ENCODE measurements at regions not wholly inside any gene's neighbourhood (a gene's known extent, or its start where the extent isn't known, plus 50 kb on each side); places are given as distances from the start of the nearest gene placed in this dataset.

GRCh38 chr4:128454281-128454871 is 166.8 kb upstream of the PGRMC2 start:
- Histone ChIP-seq H2AFZ (ENCODE audit: low read length) (no peak overlapping the region), H3K27me3 (ENCODE audit: insufficient read depth, low read length) (no peaks in the 10 kb centered on the region), H3K27ac (ENCODE audit: low read depth, low read length) (peak overlapping the region; percentile 86), H3K4me3 (ENCODE audit: insufficient read depth, low read length) (peak overlapping the region; percentile 53), H4K20me1 (ENCODE audit: insufficient read depth, low read length) (no peaks in the 10 kb centered on the region), H3K4me2 (ENCODE audit: insufficient read depth, low read length) (peak overlapping the region; percentile 73), H3K4me1 (ENCODE audit: insufficient read depth, low read length) (peaks cover 48% of the 10 kb centered on the region), H3K9me3 (ENCODE audit: low read depth, low read length) (no peaks in the 10 kb centered on the region), H3K79me2 (ENCODE audit: insufficient read depth, low read length) (no peaks in the 10 kb centered on the region), H3K36me3 (ENCODE audit: insufficient read depth, low read length) (no peaks in the 10 kb centered on the region)
- peak; percentile 95 for DNase-seq (ENCODE audit: insufficient read length, low spot score, missing footprints)
- TF ChIP-seq CTCF (IDR thresholded peaks at IDR 0.05; ENCODE audit: extremely low read depth, low read depth, low read length): peak; percentile 94

GRCh38 chr4:128452415-128452814 is 164.8 kb upstream of the PGRMC2 start:
- H3K4me3 ChIP-seq (ENCODE audit: insufficient read depth, low read length): no peak overlapping the region
- peak overlapping the region; percentile 46 for H3K4me2 ChIP-seq (ENCODE audit: insufficient read depth, low read length)
- no peaks in the 10 kb centered on the region for H3K79me2 ChIP-seq (ENCODE audit: insufficient read depth, low read length)
- no peaks in the 10 kb centered on the region for H3K27me3 ChIP-seq (ENCODE audit: insufficient read depth, low read length)
- no peaks in the 10 kb centered on the region for H4K20me1 ChIP-seq (ENCODE audit: insufficient read depth, low read length)
- DNase-seq (ENCODE audit: insufficient read length, low spot score, missing footprints): peak; percentile 17
- no peaks in the 10 kb centered on the region for H3K36me3 ChIP-seq (ENCODE audit: insufficient read depth, low read length)
- peaks cover 48% of the 10 kb centered on the region for H3K4me1 ChIP-seq (ENCODE audit: insufficient read depth, low read length)
- no peaks in the 10 kb centered on the region for H3K9me3 ChIP-seq (ENCODE audit: low read depth, low read length)
- TF ChIP-seq CTCF (IDR thresholded peaks at IDR 0.05; ENCODE audit: extremely low read depth, low read depth, low read length): no peak
- peak overlapping the region; percentile 72 for H2AFZ ChIP-seq (ENCODE audit: low read length)
- peak overlapping the region; percentile 86 for H3K27ac ChIP-seq (ENCODE audit: low read depth, low read length)

DNA sequence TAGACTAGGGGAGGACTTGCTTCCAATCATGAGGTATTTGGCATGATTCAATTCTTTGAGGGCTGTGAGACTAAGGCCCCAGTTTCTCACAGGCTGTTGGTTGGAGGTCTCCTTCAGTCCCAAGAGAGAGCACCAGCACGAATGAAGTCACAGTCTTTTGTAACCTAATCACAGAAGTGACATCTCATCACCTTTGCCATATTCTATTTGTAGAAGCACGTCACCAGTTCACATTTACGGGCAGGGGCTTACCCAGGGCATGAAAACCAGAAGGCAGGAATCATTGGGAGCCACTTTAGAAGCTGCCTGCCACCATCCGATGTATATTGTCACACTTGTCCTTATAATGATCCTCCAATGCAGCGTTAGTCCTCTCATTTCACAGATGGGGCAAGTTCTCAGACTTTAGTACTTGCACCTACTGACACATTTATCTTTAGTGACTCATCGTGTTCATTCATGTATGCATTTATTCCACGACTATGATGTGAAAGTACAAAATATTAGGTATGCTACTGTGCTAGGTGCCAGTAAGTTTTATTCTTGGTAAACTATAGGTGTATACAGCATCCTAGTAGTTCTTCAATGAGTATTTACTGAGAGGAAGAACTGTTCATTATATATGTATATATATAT is 163.8 kb upstream of the PGRMC2 start:
- Histone ChIP-seq H2AFZ (ENCODE audit: low read length) (no peak overlapping the region), H3K36me3 (ENCODE audit: insufficient read depth, low read length) (no peaks in the 10 kb centered on the region), H3K27me3 (ENCODE audit: insufficient read depth, low read length) (no peaks in the 10 kb centered on the region), H4K20me1 (ENCODE audit: insufficient read depth, low read length) (no peaks in the 10 kb centered on the region), H3K4me2 (ENCODE audit: insufficient read depth, low read length) (no peak overlapping the region), H3K4me3 (ENCODE audit: insufficient read depth, low read length) (no peak overlapping the region), H3K9me3 (ENCODE audit: low read depth, low read length) (no peaks in the 10 kb centered on the region), H3K27ac (ENCODE audit: low read depth, low read length) (no peak overlapping the region), H3K79me2 (ENCODE audit: insufficient read depth, low read length) (no peaks in the 10 kb centered on the region), H3K4me1 (ENCODE audit: insufficient read depth, low read length) (peaks cover 43% of the 10 kb centered on the region)
- TF ChIP-seq CTCF (IDR thresholded peaks at IDR 0.05; ENCODE audit: extremely low read depth, low read depth, low read length): no peak
- DNase-seq (ENCODE audit: insufficient read length, low spot score, missing footprints): peak; percentile 18

GRCh38 chr4:128450326-128451120 is 162.9 kb upstream of the PGRMC2 start:
- Histone ChIP-seq H4K20me1 (ENCODE audit: insufficient read depth, low read length) (no peaks in the 10 kb centered on the region), H3K9me3 (ENCODE audit: low read depth, low read length) (no peaks in the 10 kb centered on the region), H3K4me2 (ENCODE audit: insufficient read depth, low read length) (no peak overlapping the region), H3K4me1 (ENCODE audit: insufficient read depth, low read length) (peaks cover 42% of the 10 kb centered on the region), H3K4me3 (ENCODE audit: insufficient read depth, low read length) (no peak overlapping the region), H3K27me3 (ENCODE audit: insufficient read depth, low read length) (no peaks in the 10 kb centered on the region), H3K36me3 (ENCODE audit: insufficient read depth, low read length) (no peaks in the 10 kb centered on the region), H3K79me2 (ENCODE audit: insufficient read depth, low read length) (no peaks in the 10 kb centered on the region), H2AFZ (ENCODE audit: low read length) (no peak overlapping the region), H3K27ac (ENCODE audit: low read depth, low read length) (peak overlapping the region; percentile 23)
- no peak for TF ChIP-seq CTCF (IDR thresholded peaks at IDR 0.05; ENCODE audit: extremely low read depth, low read depth, low read length)
- peak; percentile 67 for DNase-seq (ENCODE audit: insufficient read length, low spot score, missing footprints)
